Parathyroid adenoma (tissue), 2 donors: ENCODE measurements at regions not wholly inside any gene's neighbourhood (a gene's known extent, or its start where the extent isn't known, plus 50 kb on each side); places are given as distances from the start of the nearest gene placed in this dataset.

Experiments used
- H2AFZ ChIP-seq: fragments of 300-600 bp; sonication (generic); one replicate; pipeline ENCODE4 v1.7.0; 2017; ENCODE audit warnings: antibody characterized with exemption, mild to moderate bottlenecking
- H3K27ac ChIP-seq: fragments of 300-600 bp; sonication (generic); one replicate; pipeline ENCODE4 v1.7.0; 2017
- H3K27me3 ChIP-seq: fragments of 300-600 bp; sonication (generic); one replicate; pipeline ENCODE4 v1.7.0; 2017; ENCODE audit warnings: low read length; ENCODE audit not compliant: control insufficient read depth, insufficient read depth
- H3K36me3 ChIP-seq: fragments of 300-600 bp; sonication (generic); one replicate; pipeline ENCODE4 v1.7.0; 2017; ENCODE audit warnings: low read length; ENCODE audit not compliant: control insufficient read depth, insufficient read depth
- H3K4me1 ChIP-seq: fragments of 300-600 bp; sonication (generic); one replicate; pipeline ENCODE4 v1.7.0; 2017; ENCODE audit warnings: control low read depth
- H3K4me2 ChIP-seq: fragments of 300-600 bp; sonication (generic); one replicate; pipeline ENCODE4 v1.7.0; 2017; ENCODE audit warnings: low read length
- H3K4me3 ChIP-seq: fragments of 300-600 bp; sonication (generic); one replicate; pipeline ENCODE4 v1.7.0; 2017; ENCODE audit warnings: low read depth, low read length
- H3K79me2 ChIP-seq: fragments of 300-600 bp; sonication (generic); one replicate; pipeline ENCODE4 v1.7.0; 2017; ENCODE audit warnings: control low read depth
- H3K9ac ChIP-seq: fragments of 300-600 bp; sonication (generic); one replicate; pipeline ENCODE4 v1.7.0; 2017; ENCODE audit warnings: mild to moderate bottlenecking
- H3K9me3 ChIP-seq: fragments of 300-600 bp; sonication (generic); one replicate; pipeline ENCODE4 v1.7.0; 2017; ENCODE audit warnings: low read length; ENCODE audit not compliant: control insufficient read depth
- CTCF ChIP-seq: fragments of 300-600 bp; sonication (generic); IDR thresholded peaks from one replicate; pipeline ENCODE4 v1.7.0; 2017; ENCODE audit warnings: antibody characterized with exemption, mild to moderate bottlenecking
- donor health status: primary hyperparathyroidism.

- Histone ChIP-seq H3K9me3 (no peaks in the 10 kb centered on the region), H3K27me3 (no peaks in the 10 kb centered on the region), H3K9ac (no peak overlapping the region), H3K4me1 (no peaks in the 10 kb centered on the region), H3K36me3 (no peaks in the 10 kb centered on the region), H3K4me3 (no peak overlapping the region), H3K4me2 (no peak overlapping the region), H3K79me2 (no peaks in the 10 kb centered on the region), H3K27ac (no peak overlapping the region), H2AFZ (no peak overlapping the region)
- TF ChIP-seq CTCF = no peak
Observed at GRCh38 chr5:10921160-10921559, 160.1 kb upstream of the DAP start.

GRCh38 chr5:10920400-10920799, 159.4 kb upstream of the DAP start:
- Histone ChIP-seq H3K79me2 (no peaks in the 10 kb centered on the region), H3K9ac (no peak overlapping the region), H3K36me3 (no peaks in the 10 kb centered on the region), H3K4me1 (no peaks in the 10 kb centered on the region), H3K27me3 (no peaks in the 10 kb centered on the region), H3K4me2 (no peak overlapping the region), H3K4me3 (no peak overlapping the region), H2AFZ (no peak overlapping the region), H3K9me3 (no peaks in the 10 kb centered on the region), H3K27ac (no peak overlapping the region)
- no peak for TF ChIP-seq CTCF

GRCh38 chr5:10914741-10915480, 153.9 kb upstream of the DAP start:
- Histone ChIP-seq H3K27me3 (no peaks in the 10 kb centered on the region), H3K27ac (no peak overlapping the region)

GRCh38 chr5:10913841-10914240, 152.8 kb upstream of the DAP start:
- Histone ChIP-seq H3K9me3 (no peaks in the 10 kb centered on the region), H3K4me1 (no peaks in the 10 kb centered on the region), H3K27me3 (no peaks in the 10 kb centered on the region), H3K27ac (no peak overlapping the region), H2AFZ (no peak overlapping the region), H3K9ac (no peak overlapping the region), H3K4me2 (no peak overlapping the region), H3K4me3 (no peak overlapping the region), H3K79me2 (no peaks in the 10 kb centered on the region), H3K36me3 (no peaks in the 10 kb centered on the region)
- no peak for TF ChIP-seq CTCF

More at GRCh38 chr5:10914741-10915480, 153.9 kb upstream of the DAP start:
- no peak overlapping the region for H3K4me2 ChIP-seq
- TF ChIP-seq CTCF = no peak
- no peaks in the 10 kb centered on the region for H3K4me1 ChIP-seq
- no peak overlapping the region for H2AFZ ChIP-seq
- no peak overlapping the region for H3K4me3 ChIP-seq
- H3K79me2 ChIP-seq = no peaks in the 10 kb centered on the region
- no peaks in the 10 kb centered on the region for H3K9me3 ChIP-seq
- no peaks in the 10 kb centered on the region for H3K36me3 ChIP-seq
- no peak overlapping the region for H3K9ac ChIP-seq

- Histone ChIP-seq H3K27me3 (no peaks in the 10 kb centered on the region), H3K4me1 (no peaks in the 10 kb centered on the region), H3K9ac (no peak overlapping the region), H3K79me2 (no peaks in the 10 kb centered on the region), H2AFZ (no peak overlapping the region), H3K4me3 (no peak overlapping the region), H3K9me3 (no peaks in the 10 kb centered on the region), H3K4me2 (no peak overlapping the region), H3K27ac (no peak overlapping the region), H3K36me3 (no peaks in the 10 kb centered on the region)
- TF ChIP-seq CTCF = no peak
Observed at GRCh38 chr5:10913181-10913810, 152.3 kb upstream of the DAP start.
